GM21717 (cell line): ENCODE measurements at regions not wholly inside any gene's neighbourhood (a gene's known extent, or its start where the extent isn't known, plus 50 kb on each side); places are given as distances from the start of the nearest gene placed in this dataset.
"Not testable (repeated sequence)": the region's sequence is repeated elsewhere in the genome, so short reads cannot be mapped to it uniquely, and the experiment has no call there.

ENCODE experiments used
- ATAC-seq: cut with Tn5 transposase; IDR thresholded peaks from one replicate; pipeline ENCODE4 v1.9.1; 2021; ENCODE audit warnings: mild to moderate bottlenecking, moderate library complexity; ENCODE audit not compliant: unreplicated experiment

- no peak for ATAC-seq
Observed at GRCh38 chr5:82517544-82518075, 239.5 kb upstream of the RPS23 start.

- no peak for ATAC-seq
Observed at GRCh38 chr5:82513738-82514137, 235.6 kb upstream of the RPS23 start.

GRCh38 chr5:82512025-82512424, 233.9 kb upstream of the RPS23 start:
- ATAC-seq: peak; percentile 68

DNA sequence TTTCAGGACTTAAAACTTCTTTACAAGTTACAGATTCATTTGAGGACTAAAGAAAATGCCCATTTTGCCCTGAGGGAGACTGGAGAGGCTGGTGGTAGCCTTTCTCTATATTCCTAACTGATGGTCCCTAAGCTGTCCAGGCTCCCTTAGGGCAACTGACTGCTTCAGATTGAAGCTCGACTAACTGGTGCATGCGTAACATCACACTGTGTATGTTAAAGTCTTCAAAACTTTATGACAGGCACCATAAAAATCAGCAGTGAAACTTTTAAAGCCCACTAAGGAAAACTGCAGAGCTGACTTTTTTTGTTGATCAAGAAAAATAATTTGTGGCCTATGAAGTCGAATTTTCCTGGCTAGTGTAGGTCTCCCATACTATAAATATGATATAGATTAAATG, 233.0 kb upstream of the RPS23 start:
- ATAC-seq: no peak

- no peak for ATAC-seq
Observed at GRCh38 chr5:82509762-82510161, 231.6 kb upstream of the RPS23 start.

- ATAC-seq: not testable (repeated sequence)
Observed at GRCh38 chr5:82506390-82506789, 228.2 kb upstream of the RPS23 start.

GRCh38 chr5:82499725-82500244, 221.6 kb upstream of the RPS23 start:
- no peak for ATAC-seq

DNA sequence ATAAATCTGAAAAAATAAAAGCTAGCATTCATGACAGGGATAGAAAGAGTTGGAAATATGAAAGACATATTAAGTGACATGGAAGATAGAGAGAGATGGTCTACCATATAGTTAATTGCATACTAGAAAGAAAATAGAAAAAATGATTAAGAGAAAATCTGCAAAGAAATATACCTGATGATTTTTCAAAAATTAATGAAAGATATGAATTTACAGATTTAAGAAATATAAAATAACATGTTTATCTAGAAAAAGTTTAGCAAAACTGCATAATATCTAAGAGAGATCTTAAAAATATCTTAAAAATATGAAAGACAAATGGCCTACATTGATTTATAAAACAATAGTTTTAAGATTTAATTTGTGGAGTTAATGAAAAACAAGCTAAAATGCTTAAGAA, 219.1 kb upstream of the RPS23 start:
- ATAC-seq: no peak

DNA sequence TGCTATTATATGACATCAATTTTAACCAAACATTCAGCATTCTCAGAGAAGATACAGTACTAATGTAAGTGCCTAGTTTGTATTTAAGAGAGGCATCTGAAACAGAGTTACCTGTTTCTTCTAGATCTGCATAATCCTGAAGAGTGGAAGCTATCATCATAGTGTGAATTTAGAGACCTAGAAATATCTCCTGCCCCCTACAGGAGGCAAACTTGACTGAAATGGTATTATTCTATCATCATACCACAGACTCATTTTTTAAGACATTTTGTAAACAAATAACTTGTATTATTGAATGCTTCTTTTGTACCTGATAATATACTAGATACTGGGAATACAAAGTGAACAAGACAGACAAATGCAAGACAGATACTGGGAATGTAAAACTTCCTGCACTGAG, 216.8 kb upstream of the RPS23 start:
- no peak for ATAC-seq

GRCh38 chr5:82493221-82493620, 215.1 kb upstream of the RPS23 start:
- ATAC-seq: no peak

DNA sequence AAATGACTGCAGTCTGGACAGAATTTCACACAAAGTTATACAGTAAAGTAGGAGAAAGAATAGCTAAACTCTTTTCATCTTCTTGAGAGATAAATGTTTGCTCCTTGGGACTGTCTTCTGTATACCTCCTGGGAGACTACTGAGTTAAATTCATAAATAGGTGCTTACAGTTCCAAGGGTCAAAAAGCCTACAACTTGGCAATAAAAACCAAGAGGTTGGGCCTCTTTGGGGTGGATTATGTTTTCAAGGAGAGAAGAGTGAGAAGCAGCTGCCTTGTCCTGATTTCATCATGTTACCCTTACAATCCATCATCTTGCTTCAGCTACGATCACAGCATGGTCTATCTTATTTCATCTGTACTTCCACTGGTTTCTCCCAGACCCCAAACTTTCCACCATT, 213.2 kb upstream of the RPS23 start:
- no peak for ATAC-seq

- no peak for ATAC-seq
Observed at GRCh38 chr5:82489683-82490082, 211.5 kb upstream of the RPS23 start.

GRCh38 chr5:82487131-82487530, 209.0 kb upstream of the RPS23 start:
- ATAC-seq: no peak

DNA sequence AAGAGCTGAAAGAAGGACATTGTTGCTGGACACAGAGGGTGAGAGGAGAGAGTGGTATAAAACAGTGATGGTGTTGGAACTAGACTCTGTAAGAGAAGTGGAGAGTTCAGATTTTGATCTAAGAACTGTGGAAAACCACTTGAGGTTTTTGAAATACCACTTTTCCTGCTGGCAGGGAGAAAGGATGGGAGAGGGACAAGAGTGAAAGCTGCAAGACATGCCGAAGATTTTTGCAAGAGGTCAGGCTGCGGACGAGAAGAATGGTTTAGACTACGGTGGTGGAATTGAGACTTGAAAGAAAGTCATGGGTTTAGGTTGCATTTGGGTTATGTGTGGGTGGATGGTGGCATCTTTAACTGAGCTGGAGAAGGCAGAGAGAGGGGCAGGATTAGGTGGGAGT, 202.2 kb upstream of the RPS23 start:
- ATAC-seq: no peak

- no peak for ATAC-seq
Observed at GRCh38 chr5:82476155-82476554, 198.0 kb upstream of the RPS23 start.

DNA sequence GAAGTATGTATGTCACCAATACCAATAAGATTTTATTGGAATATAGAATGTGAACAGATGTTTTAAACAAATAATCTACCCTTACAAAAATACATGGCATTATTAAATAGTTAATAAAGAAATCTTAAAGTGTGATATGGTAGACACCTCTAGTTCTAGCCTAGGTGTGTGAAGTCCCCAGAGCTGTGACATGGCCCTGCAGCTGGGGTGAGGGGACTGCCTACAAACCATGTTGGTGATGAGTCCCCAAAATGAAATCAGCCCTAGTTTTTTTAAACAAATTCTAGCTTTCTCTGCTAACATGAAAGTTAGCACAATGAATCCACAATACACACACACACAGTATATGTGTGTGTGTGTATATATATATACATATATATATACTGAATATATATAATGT, 195.1 kb upstream of the RPS23 start:
- no peak for ATAC-seq

GRCh38 chr5:82470185-82470994, 192.2 kb upstream of the RPS23 start:
- no peak for ATAC-seq

GRCh38 chr5:82466986-82467561, 188.9 kb upstream of the RPS23 start:
- no peak for ATAC-seq

DNA sequence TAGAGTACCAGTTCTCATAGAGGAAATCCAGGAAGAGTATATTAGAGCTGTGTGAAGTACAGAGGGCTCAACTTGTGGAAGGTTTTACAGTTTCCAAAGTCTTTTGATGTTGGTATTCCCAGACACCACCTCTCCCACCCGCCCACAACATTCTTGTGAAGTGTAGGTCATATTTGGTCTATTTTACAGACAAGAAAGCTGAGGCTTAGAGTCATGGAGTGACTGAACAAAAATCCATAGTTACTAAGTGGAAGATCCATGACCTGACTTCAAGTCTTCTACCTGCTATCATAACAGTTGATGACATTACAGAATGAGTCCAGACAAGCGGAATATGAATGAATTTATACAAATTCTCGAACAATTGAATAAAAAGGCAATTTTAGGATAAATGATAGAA, 187.1 kb upstream of the RPS23 start:
- no peak for ATAC-seq

DNA sequence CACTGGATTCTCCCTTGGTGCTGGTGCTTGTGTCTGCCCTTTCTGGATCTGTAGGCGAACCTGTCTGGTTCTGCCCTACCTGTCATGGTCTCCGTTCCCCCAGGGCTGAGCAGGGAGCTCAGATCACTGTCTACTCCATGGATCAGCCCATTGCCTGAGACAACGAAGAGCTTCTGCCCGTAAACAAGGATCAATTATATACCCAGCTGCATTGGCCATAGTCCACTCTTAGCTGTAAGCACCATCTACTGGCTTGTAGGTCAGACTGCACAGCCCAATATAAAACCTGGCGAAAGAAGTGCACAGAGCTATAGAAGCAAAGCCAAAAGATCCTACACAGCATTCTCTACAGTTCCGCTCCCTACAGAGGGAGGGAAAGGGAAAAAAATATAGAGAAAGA, 181.5 kb upstream of the RPS23 start:
- no peak for ATAC-seq

DNA sequence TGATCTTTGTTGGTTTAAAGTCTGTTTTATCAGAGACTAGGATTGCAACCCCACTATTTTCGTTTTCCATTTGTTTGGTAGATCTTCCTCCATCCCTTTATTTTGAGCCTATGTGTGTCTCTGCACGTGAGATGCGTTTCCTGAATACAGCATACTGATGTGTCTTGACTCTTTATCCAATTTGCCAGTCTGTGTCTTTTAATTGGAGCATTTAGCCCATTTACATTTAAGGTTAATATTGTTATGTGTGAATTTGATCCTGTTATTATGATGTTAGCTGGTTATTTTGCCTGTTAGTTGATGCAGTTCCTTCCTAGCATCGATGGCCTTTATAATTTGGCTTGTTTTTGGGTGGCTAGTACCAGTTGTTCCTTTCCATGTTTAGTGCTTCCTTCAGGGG, 177.2 kb upstream of the RPS23 start:
- ATAC-seq: not testable (repeated sequence)

DNA sequence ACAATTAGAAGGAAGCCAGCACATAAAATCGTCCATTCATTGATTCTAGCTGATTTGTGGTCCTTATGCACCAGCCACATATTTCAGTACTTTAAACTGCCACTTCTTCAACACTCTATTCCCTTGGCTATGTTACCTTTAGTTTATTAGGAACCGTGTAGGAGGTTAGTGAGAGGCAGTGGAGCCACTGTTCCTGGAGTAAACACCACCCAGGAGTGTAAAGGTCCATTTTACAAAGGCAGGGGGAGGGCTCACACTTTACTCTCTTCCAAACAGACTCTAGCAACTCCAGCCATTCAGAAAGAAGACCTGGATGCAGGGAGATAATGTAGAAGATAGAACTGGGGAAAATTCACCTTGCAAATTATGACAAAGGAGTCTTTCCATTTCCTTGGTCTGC, 170.2 kb upstream of the RPS23 start:
- no peak for ATAC-seq
